HCEC 1CT (cell line): ENCODE measurements at regions not wholly inside any gene's neighbourhood (a gene's known extent, or its start where the extent isn't known, plus 50 kb on each side); places are given as distances from the start of the nearest gene placed in this dataset.

Source experiments
- DNase-seq: peaks from one replicate; pipeline ENCODE4 v3.0.0-alpha.2; 2017

DNA sequence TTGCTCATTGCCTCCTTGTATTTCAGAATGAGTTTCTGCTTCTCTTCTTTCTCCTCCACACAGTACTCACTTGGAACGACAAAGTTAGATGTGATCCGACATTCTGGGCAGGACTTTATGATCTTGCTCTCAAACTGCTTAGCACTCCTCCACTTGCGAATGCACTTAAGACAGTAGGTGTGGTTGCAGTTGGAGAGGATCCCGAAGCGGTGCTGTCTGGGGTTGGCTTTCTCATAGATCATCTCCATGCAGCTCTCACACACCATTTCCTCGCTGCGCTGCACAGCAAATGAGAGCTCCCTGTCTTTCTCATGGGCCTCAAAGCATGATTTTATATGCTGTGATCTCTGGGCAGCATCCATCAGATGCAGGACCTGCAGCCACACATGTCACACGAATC is 245.7 kb downstream of the C12orf50 start:
- no peak for DNase-seq

DNA sequence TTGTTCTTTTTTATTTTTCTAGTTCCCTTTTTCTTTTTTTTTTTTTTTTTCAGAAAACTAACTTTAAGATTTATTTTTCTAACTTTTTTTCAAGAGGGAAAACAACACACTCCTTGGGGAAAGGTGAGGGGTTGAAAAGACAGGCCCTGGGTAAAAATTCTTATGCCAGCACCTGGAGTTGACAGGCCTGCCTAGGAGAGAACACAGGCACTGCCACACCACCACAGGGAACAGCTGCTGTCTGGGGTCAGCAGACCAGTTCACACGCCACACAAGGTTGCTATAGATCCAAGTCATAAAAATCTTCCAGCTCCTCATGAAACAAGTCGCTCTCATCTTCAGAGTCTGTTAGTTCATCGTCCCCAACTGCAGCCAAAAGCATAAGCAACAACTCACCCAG is 246.4 kb downstream of the C12orf50 start:
- DNase-seq: no peak

GRCh38 chr12:87779858-87780498 is 249.2 kb downstream of the C12orf50 start:
- DNase-seq: no peak

GRCh38 chr12:87779016-87779415 is 250.2 kb downstream of the C12orf50 start:
- no peak for DNase-seq

DNA sequence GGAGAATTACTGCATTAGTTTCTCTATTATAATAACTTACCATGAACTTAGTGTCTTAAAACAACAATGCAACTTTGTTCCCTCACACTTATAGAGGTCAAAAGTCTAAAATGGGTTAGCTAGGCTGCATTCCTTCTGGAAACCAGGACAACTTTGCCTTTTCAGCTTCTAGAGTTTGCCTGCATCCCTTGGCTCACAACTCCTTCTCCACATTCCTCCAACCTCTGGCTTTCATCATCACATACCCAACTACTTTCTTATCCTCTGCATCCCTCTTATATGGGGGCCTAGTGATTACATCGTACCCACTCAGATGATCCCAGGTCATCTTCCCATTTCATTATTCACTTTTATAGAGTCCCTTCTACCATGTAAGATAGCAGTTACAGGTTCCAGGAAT is 251.1 kb downstream of the C12orf50 start:
- DNase-seq: no peak

DNA sequence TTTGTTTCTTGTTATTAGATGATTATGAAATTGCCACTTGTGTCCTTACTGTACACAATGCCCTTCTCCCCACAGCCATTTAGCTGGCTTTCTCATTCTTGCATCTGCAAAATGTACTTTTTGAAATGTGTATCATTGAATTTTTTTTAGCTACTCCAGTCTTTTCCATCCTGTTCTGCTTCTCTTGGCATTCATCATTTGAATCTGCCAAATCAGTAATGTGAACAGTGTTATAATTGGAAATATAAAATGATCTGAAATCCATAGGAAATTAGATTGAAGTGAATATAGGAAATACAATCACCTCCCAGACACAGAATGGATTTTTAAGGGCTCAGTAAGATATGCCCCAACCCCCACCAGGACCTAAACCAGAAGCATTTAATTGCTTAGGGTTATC is 253.4 kb downstream of the C12orf50 start:
- DNase-seq: no peak

DNA sequence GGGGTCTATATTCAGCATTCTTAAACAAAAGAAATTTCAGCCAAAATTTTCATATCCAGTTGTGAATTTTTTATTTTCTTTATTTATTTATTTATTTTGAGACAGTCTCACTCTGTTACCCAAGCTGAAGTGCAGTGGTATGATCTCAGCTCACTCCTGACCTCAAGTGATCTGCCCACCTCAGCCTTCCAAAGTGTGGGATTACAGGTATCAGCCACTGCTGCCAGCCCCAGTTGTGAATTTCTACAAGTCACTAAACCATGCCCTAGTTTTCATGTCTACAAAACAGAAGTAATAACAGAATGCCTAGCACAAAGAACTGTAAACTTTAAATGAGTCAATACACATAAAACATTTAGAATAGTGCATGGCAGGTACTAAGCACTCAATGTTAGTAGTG is 254.2 kb downstream of the C12orf50 start:
- DNase-seq: no peak

DNA sequence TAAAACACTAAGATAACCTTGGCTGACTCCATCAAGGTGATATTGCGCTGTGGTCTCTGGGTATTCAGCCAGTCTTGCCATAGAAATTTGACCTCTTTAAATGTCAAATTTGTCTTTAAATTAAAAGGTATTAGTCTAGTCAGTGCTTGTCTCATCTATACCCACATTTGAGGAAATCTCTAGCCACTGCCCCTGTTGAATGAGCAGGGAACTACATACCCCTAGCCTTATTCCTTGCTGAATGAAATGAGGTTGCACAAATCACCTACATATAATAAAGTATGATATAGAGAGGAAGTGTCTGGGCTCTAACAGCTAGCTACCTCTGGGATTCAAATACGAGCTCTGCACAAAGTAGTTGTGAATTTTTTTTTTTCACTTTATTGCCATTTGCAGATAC is 256.8 kb downstream of the C12orf50 start:
- DNase-seq: no peak

DNA sequence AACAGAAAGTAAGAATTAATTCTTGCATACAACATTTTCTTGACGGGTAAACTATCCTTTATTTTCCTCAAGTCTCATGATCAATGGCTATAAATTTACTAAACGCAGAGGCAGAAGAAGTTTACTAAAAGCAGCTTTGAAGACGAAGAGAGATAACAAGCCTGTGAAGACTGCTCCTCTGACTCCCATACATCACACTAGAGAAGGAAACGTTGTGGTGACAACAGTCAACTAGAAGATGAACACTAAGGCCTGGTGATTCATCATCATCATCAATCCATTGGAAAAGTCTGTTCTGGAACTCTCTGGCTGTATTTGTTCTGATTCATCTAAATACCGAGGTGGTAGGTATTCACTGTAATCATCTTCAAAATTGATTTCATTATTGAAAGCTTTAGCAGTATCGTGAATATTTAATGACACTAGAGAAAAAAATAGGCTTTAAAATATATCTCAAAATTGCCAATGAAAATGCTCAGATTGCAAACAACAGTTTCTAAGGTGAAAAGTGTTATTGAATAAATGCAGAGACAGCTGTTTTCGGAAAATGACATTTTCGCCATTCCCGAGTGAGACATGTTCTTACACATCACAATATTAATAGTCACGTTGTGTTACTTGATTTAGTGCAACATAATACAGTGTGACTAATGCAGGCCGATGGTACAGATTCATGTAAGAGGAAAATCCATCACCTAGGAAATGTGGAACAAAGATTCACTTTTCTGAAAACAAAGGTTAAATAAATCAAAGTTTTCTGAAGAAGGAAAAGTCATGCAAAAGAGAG is 260.5 kb downstream of the C12orf50 start:
- DNase-seq: no peak

DNA sequence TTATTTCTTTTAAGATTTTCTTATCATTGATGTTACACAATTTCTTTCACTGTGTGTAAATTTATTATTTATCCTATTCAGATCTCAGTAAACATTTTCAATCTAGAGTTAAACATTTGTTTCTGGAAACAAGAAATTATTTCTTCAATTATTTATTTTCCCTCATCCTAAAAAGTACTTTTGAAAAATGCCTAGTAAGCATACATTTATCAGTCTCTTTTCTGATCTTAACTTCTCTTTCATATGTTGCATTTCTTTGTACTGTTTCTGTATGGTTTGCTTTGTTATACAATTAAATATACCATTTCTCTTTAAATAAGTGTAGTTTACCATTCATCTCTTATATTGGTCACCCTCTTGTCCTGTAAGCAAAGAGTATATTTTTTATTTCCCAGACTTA is 263.2 kb downstream of the C12orf50 start:
- no peak for DNase-seq

- no peak for DNase-seq
These were observed 268.3 kb downstream of the C12orf50 start for GRCh38 chr12:87760943-87761342.

DNA sequence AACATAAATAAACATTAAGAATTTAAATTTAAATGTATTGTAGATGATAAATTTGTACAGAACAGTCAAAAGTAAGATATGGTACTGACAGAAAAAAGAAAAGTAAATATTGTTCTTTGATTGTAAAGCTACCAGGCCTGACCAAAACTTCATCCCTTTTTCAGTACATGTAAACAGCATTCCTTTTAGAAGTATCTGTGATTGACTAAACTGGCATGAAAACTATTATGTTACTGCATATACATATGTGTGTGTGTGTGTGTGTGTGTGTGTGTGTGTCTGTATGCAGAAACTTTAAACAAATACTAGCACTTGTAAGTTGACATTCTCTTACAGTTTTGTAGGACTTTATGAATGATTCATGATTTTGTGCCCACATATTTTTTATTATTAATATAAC is 270.9 kb downstream of the C12orf50 start:
- DNase-seq: peak; percentile 9

DNA sequence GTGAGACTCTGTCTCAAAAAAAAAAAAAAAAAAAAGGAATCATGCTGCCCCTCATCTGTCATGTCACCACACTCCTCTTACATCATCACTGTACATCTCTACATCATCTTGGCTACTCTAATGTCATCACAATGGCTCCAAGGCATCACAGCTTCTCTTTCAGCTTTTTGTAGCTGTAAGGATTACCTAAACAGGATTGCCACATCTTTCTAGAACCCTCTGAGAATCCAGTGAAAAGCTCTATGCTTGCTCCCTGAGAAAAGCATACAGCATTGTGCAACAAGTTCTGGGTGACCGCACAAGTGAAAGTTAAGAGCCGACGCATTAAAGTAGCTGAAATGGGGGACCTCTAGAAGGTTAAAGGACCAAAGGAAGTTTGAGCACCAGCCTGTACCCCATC is 272.5 kb downstream of the C12orf50 start:
- peak; percentile 13 for DNase-seq

GRCh38 chr12:87756111-87756510 is 273.1 kb downstream of the C12orf50 start:
- DNase-seq: peak; percentile 92

DNA sequence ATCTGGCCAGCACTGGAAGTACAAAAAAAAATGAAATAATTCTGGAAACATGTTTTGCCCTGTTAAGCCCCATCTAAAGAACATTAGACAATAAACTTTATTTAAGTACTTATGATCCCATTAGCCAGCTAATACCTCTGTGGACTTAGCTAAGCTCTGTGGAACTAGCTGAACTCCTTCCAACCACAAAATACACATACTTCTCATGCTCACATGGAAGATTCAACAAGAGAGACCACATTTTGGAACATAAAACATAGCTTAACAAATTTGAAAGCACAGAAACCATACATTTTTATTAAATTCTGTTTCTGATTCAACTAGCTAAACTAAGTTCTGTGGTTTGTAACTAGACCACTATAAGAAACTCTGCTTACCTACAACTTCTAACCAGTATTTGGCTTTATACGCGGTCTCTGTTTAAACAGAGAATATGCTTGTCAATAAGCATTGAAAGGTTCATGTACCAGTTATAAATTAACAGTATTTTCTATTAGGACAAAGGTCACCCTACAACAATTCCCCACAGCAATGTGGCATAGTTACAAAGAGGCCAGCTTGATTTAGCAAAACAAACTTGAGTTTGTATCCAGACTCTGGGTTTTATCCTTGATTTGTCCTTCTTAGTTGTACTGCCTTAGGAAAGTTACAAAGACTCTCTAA is 300.1 kb downstream of the C12orf50 start:
- DNase-seq: no peak

DNA sequence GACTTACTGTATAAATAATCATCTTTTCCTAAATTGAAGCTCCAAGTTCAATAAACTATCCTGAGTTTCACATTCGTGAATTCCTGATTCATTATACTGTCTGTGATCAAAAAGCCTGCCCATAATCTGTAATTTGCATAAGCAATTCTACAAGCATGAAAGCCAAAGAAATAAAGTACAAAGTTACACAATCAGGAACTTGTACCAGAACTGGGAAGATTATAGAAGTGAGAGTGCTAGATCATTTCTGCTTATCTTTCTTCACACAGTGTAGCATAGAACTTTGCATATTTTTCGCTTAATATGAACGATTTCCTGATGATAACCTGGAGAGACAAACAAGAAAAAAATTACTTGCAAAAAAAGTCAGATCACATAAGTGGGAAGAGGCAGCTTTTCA is 308.2 kb downstream of the C12orf50 start:
- DNase-seq: no peak

- no peak for DNase-seq
These were observed 324.8 kb downstream of the C12orf50 start for GRCh38 chr12:87704374-87704773.

GRCh38 chr12:87690236-87690810 is 338.9 kb downstream of the C12orf50 start:
- DNase-seq: peak; percentile 50

- no peak for DNase-seq
These were observed 340.0 kb downstream of the C12orf50 start for GRCh38 chr12:87689196-87689595.

DNA sequence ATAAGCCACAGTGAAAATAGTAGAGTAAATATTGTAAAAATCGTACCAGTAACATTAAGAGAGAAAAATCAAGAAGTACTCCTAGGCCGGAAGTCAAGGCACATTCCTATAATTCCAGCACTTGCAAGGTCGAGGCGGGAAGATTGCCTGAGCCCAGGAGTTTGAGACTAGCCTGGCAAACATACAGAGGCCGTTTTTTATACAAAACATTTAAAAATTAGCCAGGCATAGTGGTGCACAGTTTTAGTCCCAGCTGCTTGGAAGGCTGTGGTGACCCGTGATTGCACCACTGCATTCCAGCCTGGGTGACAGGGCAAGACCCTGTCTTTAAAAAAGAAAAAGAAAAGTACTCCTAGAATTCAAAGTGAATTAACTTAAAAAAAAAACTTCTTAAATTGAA is 341.8 kb downstream of the C12orf50 start:
- peak; percentile 35 for DNase-seq

GRCh38 chr12:87685696-87686095 is 343.5 kb downstream of the C12orf50 start:
- no peak for DNase-seq

- DNase-seq: no peak
These were observed 349.9 kb downstream of the C12orf50 start for GRCh38 chr12:87679251-87679650.

- peak; percentile 76 for DNase-seq
These were observed 350.7 kb downstream of the C12orf50 start for GRCh38 chr12:87678453-87678852.

DNA sequence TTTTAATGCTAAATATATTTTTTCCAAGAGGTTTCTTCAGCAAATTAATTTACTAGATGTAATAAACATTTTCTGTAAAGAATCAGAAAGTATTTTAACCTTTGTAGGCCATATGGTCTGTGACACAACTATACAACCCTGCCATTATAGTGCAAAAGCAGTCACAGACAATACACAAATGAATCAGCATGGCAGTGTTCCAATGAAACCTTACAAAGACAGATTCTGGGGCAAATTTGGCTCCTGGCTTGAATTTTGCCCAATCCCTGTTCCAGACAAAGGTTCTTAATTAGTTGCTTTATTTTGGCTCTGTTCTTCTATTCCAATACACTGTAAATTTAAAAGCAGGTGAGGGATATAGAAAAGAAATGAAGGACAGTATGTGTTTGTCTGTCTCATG is 352.5 kb downstream of the C12orf50 start:
- no peak for DNase-seq
